GM12874 (cell line): ENCODE measurements at regions not wholly inside any gene's neighbourhood (a gene's known extent, or its start where the extent isn't known, plus 50 kb on each side); places are given as distances from the start of the nearest gene placed in this dataset.

Source experiments
- CTCF ChIP-seq: IDR thresholded peaks from 2 replicates; pipeline ENCODE4 v1.5.1; 2011; ENCODE audit warnings: low read depth, mild to moderate bottlenecking, control low read depth, low read length, moderate library complexity; ENCODE audit not compliant: insufficient read depth

GRCh38 chr7:124692425-124692824 lies 73.2 kb downstream of the GPR37 start:
- TF ChIP-seq CTCF, result no peak

- TF ChIP-seq CTCF, result no peak
Observed at GRCh38 chr7:124690840-124691239, 74.8 kb downstream of the GPR37 start.

- TF ChIP-seq CTCF, result no peak
Observed at GRCh38 chr7:124689931-124690330, 75.7 kb downstream of the GPR37 start.

- TF ChIP-seq CTCF, result no peak
Observed at GRCh38 chr7:124689523-124689922, 76.1 kb downstream of the GPR37 start.

- no peak for TF ChIP-seq CTCF
Observed at GRCh38 chr7:124688991-124689390, 76.6 kb downstream of the GPR37 start.

GRCh38 chr7:124686543-124687171 lies 78.9 kb downstream of the GPR37 start:
- no peak for TF ChIP-seq CTCF

GRCh38 chr7:124681946-124682345 lies 83.6 kb downstream of the GPR37 start:
- no peak for TF ChIP-seq CTCF
